Epithelial cell of esophagus (primary cell): ENCODE measurements at regions not wholly inside any gene's neighbourhood (a gene's known extent, or its start where the extent isn't known, plus 50 kb on each side); places are given as distances from the start of the nearest gene placed in this dataset.

Experiments
- DNase-seq: peaks from one replicate; pipeline ENCODE4 v3.0.0; 2010; ENCODE audit warnings: low read depth
- H3K4me3 ChIP-seq: 2 replicates; pipeline ENCODE4 v1.5.1; 2011; ENCODE audit warnings: mild to moderate bottlenecking, low read length, control low read depth
- TF ChIP-seq, protein P1 (sequence below): IDR thresholded peaks from 2 replicates; pipeline ENCODE4 v1.5.1; 2011; ENCODE audit warnings: low read depth, mild to moderate bottlenecking, low read length, control low read depth, inconsistent platforms; ENCODE audit not compliant: insufficient read depth; ENCODE audit errors: missing control alignments

DNA sequence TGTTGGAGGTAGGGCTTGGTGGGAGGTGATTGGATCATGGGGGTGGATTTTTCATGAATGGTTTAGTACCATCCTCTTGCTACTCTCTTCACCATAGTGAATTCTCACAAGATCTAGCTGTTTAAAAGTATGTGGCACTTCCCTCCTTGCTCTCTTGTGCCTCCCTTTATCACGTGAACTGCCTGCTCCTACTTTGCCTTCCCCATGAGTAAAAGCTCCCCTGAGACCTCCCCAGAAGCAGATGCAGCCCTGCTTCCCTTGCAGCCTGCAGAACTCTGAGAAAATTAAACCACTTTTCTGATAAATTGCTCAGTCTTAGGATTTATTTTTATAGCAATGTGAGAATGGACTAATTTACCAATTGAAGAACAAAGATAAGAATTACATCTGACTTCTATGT is 223.1 kb downstream of the RNF144A start:
- TF ChIP-seq, protein P1, sequence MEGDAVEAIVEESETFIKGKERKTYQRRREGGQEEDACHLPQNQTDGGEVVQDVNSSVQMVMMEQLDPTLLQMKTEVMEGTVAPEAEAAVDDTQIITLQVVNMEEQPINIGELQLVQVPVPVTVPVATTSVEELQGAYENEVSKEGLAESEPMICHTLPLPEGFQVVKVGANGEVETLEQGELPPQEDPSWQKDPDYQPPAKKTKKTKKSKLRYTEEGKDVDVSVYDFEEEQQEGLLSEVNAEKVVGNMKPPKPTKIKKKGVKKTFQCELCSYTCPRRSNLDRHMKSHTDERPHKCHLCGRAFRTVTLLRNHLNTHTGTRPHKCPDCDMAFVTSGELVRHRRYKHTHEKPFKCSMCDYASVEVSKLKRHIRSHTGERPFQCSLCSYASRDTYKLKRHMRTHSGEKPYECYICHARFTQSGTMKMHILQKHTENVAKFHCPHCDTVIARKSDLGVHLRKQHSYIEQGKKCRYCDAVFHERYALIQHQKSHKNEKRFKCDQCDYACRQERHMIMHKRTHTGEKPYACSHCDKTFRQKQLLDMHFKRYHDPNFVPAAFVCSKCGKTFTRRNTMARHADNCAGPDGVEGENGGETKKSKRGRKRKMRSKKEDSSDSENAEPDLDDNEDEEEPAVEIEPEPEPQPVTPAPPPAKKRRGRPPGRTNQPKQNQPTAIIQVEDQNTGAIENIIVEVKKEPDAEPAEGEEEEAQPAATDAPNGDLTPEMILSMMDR = no peak
- no peak overlapping the region for H3K4me3 ChIP-seq
- DNase-seq = no peak

DNA sequence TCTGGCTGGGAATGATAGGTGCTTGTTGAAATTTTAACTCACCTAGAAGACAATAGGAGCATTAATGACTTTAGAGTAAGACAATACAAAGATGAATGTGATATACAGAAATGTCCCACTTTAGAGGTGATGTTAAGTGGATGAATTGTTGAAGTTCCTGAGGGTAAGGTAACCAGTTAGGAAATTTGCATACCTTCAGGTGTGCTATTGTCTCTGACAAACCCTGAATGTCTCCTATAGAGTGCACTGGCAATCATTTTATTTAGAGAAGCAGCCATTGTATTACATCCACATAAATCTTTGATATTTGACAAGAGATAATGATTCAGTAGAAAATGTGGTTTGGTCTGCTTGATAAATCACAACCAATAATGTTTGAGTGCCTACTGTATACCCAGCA is 228.5 kb downstream of the RNF144A start:
- DNase-seq = no peak
- no peak overlapping the region for H3K4me3 ChIP-seq
- TF ChIP-seq, protein P1 = no peak

DNA sequence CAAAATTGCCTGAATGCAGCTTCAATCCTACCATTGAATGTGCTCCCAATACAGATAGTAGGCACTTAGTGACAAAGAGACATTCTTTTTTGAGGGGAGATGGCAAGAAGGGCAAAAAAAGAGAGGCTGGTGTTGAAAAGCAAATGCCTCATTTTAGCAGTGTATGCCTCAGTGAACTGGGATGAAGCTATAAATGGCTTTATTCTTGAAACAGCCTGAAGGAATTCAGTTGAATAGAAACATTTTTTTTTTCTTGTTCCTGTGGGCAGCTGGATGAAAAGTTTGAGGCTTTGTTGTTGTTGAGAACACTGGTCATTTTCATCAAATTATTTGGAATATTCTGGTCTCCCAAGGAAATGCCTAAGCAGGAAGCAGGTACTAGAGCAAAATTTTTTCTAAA is 228.9 kb downstream of the RNF144A start:
- no peak for DNase-seq
- H3K4me3 ChIP-seq = no peak overlapping the region
- TF ChIP-seq, protein P1 = no peak

DNA sequence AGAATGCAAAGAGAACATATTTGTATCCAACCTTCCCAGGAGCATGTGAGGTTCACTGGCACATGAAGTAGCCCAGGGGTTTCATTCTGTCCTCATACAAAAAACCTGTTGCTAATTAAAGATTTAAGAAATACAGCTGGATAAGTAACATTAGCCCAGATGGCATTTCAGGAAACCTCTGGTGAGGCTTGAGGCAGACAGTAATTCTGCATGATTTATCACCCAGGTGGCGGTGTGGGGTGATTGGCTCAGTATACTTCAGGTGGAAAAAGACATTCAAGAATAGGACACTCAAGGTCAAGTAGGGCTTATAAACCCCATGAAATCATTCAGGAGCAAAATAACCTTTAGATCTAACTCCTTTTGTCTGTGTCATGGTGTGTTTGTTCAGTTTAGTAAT is 237.4 kb downstream of the RNF144A start:
- TF ChIP-seq, protein P1 = no peak
- H3K4me3 ChIP-seq = no peak overlapping the region
- DNase-seq = no peak

DNA sequence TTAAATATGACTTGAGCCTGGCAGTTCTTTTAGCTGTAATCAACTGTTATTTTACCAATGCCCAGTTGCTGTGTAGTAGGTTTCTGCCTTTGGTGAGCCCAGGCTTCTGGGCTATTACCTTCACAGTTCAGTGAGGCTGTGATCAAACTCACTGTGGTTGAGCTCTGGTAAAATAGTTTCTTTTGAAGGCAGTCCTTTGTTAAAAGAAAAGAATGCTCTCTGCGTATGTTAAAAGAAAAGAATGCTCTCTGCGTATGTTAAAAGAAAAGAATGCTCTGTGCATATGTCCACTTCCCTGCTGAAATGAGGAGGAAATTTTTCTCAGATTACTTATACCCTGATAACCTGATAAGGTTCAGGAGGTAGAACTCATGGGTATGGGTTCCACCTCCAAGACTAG is 244.3 kb downstream of the RNF144A start:
- TF ChIP-seq, protein P1 = no peak
- DNase-seq = no peak
- H3K4me3 ChIP-seq = no peak overlapping the region

DNA sequence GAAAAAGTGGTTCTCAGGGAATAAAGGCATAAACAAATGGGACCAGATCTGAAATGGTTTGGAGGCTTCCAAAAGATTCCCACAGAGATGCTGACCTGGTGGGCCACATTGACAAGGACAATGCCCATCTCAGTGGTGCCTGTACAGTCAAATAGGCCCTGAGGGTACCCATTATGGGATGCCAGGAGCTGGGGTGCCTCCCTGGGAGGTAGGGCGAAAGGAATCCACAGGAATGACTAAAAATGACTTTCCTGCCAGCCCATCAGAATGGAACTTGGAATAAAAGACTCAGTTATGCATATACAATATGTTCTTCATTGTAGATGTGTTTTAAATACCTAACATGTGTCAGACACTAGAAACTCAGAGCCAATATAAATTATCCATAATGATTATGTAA is 248.5 kb downstream of the RNF144A start:
- TF ChIP-seq, protein P1 = no peak
- no peak overlapping the region for H3K4me3 ChIP-seq
- no peak for DNase-seq

DNA sequence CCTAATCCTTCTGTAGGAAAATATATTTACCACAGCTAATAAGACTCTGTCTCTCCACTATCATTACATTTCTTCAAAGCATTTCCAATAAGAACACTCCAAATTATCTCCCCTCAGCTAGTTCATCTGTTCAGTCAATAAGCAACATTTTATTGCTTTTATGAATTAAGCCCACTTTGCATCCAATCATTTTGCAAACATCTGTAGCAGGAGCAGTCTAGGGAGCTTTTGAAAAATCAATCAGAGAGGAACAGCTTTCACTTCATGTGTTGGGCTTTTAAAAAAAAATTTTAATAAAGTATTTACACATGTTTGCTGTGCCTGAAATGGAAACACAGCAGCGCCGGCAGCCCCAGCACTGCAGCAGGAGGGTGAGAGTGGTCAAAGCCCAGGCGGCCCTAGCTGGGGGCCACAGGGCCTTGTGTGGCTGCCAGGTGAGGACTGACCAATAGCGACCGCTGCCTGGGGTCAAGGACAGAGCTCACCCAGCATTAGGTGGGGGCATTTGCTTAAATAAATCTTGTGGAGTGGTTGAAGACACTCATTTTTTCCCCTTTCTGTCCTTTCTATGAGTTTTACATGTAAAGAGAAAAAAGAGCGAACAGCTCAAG is 250.7 kb downstream of the RNF144A start:
- H3K4me3 ChIP-seq = no peak overlapping the region
- TF ChIP-seq, protein P1 = no peak
- no peak for DNase-seq
